ENCODE measurements at regions not wholly inside any gene's neighbourhood (a gene's known extent, or its start where the extent isn't known, plus 50 kb on each side); places are given as distances from the start of the nearest gene placed in this dataset.
"Not testable (repeated sequence)": the region's sequence is repeated elsewhere in the genome, so short reads cannot be mapped to it uniquely, and the experiment has no call there.

DNA sequence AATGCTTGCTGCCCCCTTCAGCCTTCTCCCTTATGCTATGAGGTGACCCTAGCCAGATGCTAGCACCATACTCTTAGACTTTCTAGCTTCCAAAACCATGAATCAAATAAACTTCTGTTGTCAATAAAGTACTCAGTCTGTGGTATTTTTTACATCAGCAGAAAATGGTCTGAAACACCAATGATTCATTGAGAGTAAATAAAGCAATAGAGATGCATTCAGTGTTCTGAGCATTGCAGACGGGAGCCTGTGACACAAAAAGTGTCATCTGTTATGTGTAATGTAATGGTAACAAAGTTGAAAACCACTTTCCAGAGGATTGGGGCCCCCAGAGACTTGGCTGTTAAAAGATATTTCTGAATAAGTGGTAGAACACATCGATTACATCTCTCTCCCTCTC, 758.0 kb upstream of the NRXN1 start:
- no peak for DNase-seq (ENCODE audit: low read depth)

GRCh38 chr2:51782921-51783765, 751.2 kb upstream of the NRXN1 start:
- peak; percentile 11 for DNase-seq (ENCODE audit: low read depth)

- DNase-seq (ENCODE audit: low read depth), result no peak
Observed at GRCh38 chr2:51781691-51782090, 749.8 kb upstream of the NRXN1 start.

DNA sequence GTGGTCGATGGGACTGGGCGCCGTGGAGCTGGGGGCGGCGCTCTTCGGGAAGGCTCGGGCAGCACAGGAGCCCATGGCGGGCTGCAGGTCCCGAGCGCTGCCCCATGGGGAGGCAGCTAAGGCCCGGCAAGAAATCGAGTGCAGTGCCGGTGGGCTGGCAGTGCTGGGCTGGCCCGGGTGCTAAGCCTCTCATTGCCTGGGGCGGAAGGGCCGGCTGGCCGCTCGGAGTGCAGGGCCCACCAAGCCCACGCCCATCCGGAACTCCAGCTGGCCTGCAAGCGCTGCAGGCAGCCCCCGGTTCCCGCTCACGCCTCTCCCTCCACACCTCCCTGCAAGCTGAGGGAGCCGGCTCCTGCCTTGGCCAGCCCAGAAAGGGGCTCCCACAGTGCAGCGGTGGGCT, 748.4 kb upstream of the NRXN1 start:
- no peak for DNase-seq (ENCODE audit: low read depth)

DNA sequence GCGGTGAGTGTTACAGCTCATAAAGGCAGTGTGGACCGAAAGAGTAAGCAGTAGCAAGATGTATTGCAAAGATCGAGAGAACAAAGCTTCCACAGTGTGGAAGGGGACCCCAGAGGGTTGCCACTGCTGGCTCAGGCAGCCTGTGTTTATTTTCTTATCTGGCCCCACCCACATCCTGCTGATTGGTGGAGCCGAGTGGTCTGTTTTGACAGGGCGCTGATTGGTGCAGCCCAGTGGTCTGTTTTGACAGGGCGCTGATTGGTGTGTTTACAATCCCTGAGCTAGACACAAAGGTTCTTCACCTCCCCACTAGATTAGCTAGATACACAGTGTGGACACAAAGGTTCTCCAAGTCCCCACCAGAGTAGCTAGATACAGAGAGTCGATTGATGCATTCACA, 747.8 kb upstream of the NRXN1 start:
- DNase-seq (ENCODE audit: low read depth), result not testable (repeated sequence)

GRCh38 chr2:51778806-51779205, 746.9 kb upstream of the NRXN1 start:
- no peak for DNase-seq (ENCODE audit: low read depth)

GRCh38 chr2:51774606-51775005, 742.7 kb upstream of the NRXN1 start:
- DNase-seq (ENCODE audit: low read depth), result not testable (repeated sequence)

- DNase-seq (ENCODE audit: low read depth), result no peak
Observed at GRCh38 chr2:51760441-51760840, 728.5 kb upstream of the NRXN1 start.

GRCh38 chr2:51758081-51758480, 726.1 kb upstream of the NRXN1 start:
- no peak for DNase-seq (ENCODE audit: low read depth)

DNA sequence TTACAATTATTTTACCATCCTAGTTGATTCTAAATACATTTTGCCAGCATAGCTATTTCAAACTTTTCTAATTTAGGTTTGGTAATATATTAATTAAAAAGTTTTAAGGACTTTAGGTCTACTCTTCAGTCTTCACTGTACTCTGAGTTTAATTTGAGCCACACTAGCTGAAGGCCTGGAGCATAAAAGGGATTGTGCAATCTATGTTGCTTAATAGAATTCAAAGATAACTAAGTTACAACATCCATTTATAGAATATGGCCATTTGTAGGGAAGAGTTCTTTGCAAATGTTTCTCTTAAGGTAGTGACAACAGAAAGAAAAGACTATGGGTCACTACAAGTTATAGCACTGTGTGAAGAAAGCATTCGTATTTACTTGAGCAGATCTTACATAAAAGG, 702.2 kb upstream of the NRXN1 start:
- DNase-seq (ENCODE audit: low read depth), result peak; percentile 31

DNA sequence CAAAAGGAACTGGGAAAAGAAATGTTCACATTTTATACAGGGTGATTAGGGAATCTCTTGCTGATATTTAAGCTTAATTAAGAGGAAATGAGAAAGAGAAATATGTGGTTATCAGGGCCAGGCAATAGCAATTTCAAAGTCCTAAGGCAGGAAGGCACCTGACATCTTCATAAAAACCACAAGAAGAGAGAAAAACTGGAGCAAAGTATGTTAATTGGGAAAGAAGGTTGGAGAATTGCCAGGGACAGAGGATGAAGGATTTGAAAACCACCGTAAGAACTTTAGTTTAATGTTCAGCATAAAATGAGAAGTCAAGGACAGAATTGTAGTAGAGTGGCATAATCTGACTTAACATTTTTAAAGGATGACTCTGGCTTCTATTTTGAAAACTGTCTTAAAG, 691.8 kb upstream of the NRXN1 start:
- no peak for DNase-seq (ENCODE audit: low read depth)

- DNase-seq (ENCODE audit: low read depth), result no peak
Observed at GRCh38 chr2:51722311-51722710, 690.4 kb upstream of the NRXN1 start.

- no peak for DNase-seq (ENCODE audit: low read depth)
Observed at GRCh38 chr2:51720826-51721225, 688.9 kb upstream of the NRXN1 start.

DNA sequence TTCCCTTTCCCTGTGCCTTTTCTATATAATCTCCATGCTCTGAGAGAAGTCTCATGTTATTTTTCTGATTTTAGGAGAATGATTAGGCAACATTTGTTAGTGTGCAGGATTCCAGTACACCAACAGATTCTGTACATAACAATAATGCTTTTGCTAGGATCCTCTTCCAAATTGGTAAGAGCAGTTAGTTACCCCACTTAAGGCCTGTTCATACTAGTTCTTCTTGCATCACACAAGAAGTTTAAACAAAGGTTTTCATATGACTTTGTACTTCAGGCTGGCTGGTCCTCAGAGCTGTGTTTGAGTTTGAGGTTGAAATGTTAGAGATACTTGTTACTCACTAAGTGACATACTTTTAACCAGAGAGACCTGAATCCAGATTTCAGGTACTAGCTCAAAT, 686.9 kb upstream of the NRXN1 start:
- no peak for DNase-seq (ENCODE audit: low read depth)

DNA sequence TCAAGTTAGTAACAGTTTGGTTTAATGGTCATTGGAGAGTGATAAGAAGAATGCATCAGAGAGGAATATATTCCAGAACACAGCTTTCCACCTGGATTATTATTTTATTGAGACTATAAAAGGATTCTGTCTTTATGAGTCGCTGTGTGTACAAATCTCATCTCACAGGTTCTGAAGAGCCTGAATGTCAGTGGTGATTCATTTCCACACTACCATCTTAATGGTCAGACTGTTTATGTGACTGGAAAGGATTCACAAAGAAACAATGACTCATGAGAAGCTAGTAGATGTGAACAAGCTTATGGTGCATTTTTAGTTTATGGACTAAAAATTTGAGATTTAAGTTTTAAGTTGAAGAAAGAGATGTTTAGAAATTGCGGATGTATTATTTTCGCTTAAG, 685.4 kb upstream of the NRXN1 start:
- peak; percentile 79 for DNase-seq (ENCODE audit: low read depth)

DNA sequence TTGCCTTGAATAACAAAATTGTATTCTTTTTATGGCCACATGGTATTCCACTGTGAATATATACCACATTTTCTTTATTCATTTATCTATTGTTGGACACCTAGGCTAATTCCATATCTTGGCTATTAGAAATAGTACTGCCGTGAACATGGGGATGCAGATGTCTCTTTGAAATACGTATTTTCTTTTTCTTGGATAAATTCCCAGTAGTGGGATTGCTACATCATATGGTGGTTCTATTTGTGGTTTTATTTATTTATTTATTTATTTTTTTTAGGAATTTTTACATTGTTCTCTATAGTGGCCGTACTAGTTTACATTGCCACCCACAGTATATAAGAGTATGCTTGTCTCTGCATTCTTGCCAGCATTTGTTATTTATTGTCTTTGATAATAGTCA, 679.8 kb upstream of the NRXN1 start:
- DNase-seq (ENCODE audit: low read depth), result no peak

GRCh38 chr2:51710222-51710621, 678.3 kb upstream of the NRXN1 start:
- DNase-seq (ENCODE audit: low read depth), result no peak

- no peak for DNase-seq (ENCODE audit: low read depth)
Observed at GRCh38 chr2:51707625-51708024, 675.7 kb upstream of the NRXN1 start.

GRCh38 chr2:51706220-51706619, 674.3 kb upstream of the NRXN1 start:
- DNase-seq (ENCODE audit: low read depth), result no peak

DNA sequence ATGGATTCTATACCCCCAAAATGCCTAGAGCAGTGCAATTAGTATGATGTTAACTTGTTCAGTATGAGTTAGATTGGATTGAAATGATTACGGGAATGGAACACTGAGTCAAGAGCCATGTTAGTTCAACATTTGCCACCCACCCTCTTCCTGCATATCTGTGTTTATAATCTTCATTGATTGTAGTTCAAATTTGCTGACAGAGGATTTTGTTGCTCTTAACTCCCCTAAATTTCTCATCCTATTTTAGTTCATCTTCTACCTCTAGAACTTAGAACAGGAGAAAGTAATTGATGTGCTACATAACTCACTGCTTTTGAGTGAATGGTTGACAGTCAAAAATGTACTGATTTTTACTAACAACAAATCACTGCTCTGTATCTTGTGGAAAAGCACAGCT, 673.5 kb upstream of the NRXN1 start:
- DNase-seq (ENCODE audit: low read depth), result no peak

GRCh38 chr2:51698021-51698420, 666.1 kb upstream of the NRXN1 start:
- no peak for DNase-seq (ENCODE audit: low read depth)

DNA sequence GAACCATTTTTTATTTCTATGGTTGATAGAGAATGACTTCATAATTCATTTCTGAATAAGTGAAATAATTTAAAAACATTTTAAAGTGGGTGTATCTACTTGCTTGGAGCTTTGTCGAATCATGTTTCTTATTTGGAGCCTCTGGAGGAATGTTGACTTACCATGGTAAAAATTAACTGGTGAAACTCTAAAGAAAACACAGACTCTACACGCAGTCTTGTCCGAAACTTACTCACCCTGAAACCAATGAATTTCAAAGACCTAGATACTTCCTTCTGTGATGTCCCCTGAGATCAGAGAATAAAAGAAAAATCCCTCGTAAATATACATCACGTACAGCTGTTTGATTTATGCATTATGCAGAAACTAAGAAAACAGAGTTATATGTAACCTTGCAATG, 665.2 kb upstream of the NRXN1 start:
- DNase-seq (ENCODE audit: low read depth), result peak; percentile 68

- no peak for DNase-seq (ENCODE audit: low read depth)
Observed at GRCh38 chr2:51695531-51695930, 663.6 kb upstream of the NRXN1 start.

DNA sequence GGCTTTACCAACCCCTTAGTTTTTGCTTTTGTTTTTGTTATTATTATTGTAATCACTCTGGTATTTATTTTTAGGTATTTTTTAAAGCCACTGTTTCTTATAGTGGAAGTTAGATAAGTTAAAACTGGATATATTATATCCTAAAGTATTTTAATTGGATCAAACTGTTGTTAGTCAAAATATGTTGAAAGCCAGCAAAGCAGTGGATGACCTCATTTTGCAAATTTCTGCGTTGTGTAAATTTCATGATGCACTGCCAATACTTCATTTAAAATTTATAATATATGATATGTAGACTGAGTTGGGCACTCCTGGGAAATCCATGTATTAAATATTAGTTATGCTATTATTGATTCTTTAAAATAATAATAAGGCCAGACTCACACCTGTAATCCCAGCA, 661.7 kb upstream of the NRXN1 start:
- no peak for DNase-seq (ENCODE audit: low read depth)
